Panc1 (cell line): ENCODE measurements at regions not wholly inside any gene's neighbourhood (a gene's known extent, or its start where the extent isn't known, plus 50 kb on each side); places are given as distances from the start of the nearest gene placed in this dataset.

Source experiments
- POLR2AphosphoS5 ChIP-seq: IDR thresholded peaks from 2 replicates; pipeline ENCODE4 v1.6.1; 2012; ENCODE audit warnings: mild to moderate bottlenecking, low read depth, low read length, moderate library complexity
- SIN3A ChIP-seq: IDR thresholded peaks from 2 replicates; pipeline ENCODE4 v1.6.1; 2012; ENCODE audit warnings: low read depth, mild to moderate bottlenecking, low read length, moderate library complexity, borderline replicate concordance; ENCODE audit not compliant: insufficient read depth
- TF ChIP-seq, protein P1 (sequence below): fragments of 450-650 bp; IDR thresholded peaks from 2 replicates; pipeline ENCODE4 v1.5.1; 2017; ENCODE audit warnings: mild to moderate bottlenecking
- TF ChIP-seq, protein P2 (sequence below), 2 experiments: IDR thresholded peaks; 2 replicates each; pipeline ENCODE4 v1.6.1; 2011 to 2012; ENCODE audit warnings: low read depth in 2 of 2, control low read depth in 1 of 2, low read length in 1 of 2, mild to moderate bottlenecking in 1 of 2, moderate library complexity in 1 of 2; ENCODE audit not compliant: insufficient read depth in 1 of 2

GRCh38 chr5:99590806-99591205 lies 662.0 kb upstream of the CHD1 start:
- TF ChIP-seq, protein P1, sequence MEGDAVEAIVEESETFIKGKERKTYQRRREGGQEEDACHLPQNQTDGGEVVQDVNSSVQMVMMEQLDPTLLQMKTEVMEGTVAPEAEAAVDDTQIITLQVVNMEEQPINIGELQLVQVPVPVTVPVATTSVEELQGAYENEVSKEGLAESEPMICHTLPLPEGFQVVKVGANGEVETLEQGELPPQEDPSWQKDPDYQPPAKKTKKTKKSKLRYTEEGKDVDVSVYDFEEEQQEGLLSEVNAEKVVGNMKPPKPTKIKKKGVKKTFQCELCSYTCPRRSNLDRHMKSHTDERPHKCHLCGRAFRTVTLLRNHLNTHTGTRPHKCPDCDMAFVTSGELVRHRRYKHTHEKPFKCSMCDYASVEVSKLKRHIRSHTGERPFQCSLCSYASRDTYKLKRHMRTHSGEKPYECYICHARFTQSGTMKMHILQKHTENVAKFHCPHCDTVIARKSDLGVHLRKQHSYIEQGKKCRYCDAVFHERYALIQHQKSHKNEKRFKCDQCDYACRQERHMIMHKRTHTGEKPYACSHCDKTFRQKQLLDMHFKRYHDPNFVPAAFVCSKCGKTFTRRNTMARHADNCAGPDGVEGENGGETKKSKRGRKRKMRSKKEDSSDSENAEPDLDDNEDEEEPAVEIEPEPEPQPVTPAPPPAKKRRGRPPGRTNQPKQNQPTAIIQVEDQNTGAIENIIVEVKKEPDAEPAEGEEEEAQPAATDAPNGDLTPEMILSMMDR = no peak
- TF ChIP-seq, protein P2, sequence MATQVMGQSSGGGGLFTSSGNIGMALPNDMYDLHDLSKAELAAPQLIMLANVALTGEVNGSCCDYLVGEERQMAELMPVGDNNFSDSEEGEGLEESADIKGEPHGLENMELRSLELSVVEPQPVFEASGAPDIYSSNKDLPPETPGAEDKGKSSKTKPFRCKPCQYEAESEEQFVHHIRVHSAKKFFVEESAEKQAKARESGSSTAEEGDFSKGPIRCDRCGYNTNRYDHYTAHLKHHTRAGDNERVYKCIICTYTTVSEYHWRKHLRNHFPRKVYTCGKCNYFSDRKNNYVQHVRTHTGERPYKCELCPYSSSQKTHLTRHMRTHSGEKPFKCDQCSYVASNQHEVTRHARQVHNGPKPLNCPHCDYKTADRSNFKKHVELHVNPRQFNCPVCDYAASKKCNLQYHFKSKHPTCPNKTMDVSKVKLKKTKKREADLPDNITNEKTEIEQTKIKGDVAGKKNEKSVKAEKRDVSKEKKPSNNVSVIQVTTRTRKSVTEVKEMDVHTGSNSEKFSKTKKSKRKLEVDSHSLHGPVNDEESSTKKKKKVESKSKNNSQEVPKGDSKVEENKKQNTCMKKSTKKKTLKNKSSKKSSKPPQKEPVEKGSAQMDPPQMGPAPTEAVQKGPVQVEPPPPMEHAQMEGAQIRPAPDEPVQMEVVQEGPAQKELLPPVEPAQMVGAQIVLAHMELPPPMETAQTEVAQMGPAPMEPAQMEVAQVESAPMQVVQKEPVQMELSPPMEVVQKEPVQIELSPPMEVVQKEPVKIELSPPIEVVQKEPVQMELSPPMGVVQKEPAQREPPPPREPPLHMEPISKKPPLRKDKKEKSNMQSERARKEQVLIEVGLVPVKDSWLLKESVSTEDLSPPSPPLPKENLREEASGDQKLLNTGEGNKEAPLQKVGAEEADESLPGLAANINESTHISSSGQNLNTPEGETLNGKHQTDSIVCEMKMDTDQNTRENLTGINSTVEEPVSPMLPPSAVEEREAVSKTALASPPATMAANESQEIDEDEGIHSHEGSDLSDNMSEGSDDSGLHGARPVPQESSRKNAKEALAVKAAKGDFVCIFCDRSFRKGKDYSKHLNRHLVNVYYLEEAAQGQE (IDR thresholded peaks at IDR 0.05; ENCODE audit: insufficient read depth in 1 of 2, low read depth in 2 of 2, low read length in 1 of 2) = no peak
- no peak for TF ChIP-seq POLR2AphosphoS5
- TF ChIP-seq SIN3A = no peak
